Activated CD4-positive, alpha-beta T cell treated with anti-CD3 and anti-CD28 coated beads, Interleukin-2, amount 10 ng/mL, durations not matched to agents 7 days and 5 days (primary cell): ENCODE measurements at regions not wholly inside any gene's neighbourhood (a gene's known extent, or its start where the extent isn't known, plus 50 kb on each side); places are given as distances from the start of the nearest gene placed in this dataset.
A peak's percentile ranks its signal among the peaks of the same experiment; 100 is the strongest.

ENCODE experiments used
- CTCF ChIA-PET: fragments of 350-600 bp; sonication (Branson Sonifier 250); formaldehyde crosslinking; loops from one replicate; lab custom pipeline; 2021; ENCODE audit warnings: antibody characterized with exemption; lab: Charles Lee
- POLR2A ChIA-PET: fragments of 350-600 bp; sonication (Branson Sonifier 250); formaldehyde crosslinking; loops from one replicate; lab custom pipeline; 2021; ENCODE audit warnings: antibody characterized with exemption; lab: Charles Lee
- DNase-seq: peaks from one replicate; pipeline ENCODE4 v3.0.0-alpha.2; 2020
- H3K27ac Mint-ChIP-seq: one replicate; pipeline ENCODE4 v1.8.0; 2021; ENCODE audit warnings: mild to moderate bottlenecking, moderate library complexity, mixed read lengths
- H3K27me3 Mint-ChIP-seq: one replicate; pipeline ENCODE4 v1.8.0; 2021; ENCODE audit warnings: mixed read lengths
- H3K36me3 Mint-ChIP-seq: one replicate; pipeline ENCODE4 v1.8.0; 2021; ENCODE audit warnings: low read depth, mixed read lengths
- H3K4me1 Mint-ChIP-seq: one replicate; pipeline ENCODE4 v1.8.0; 2021; ENCODE audit warnings: mixed read lengths
- H3K4me3 Mint-ChIP-seq: one replicate; pipeline ENCODE4 v1.8.0; 2021; ENCODE audit warnings: mild to moderate bottlenecking, moderate library complexity, mixed read lengths
- H3K9me3 Mint-ChIP-seq: one replicate; pipeline ENCODE4 v1.8.0; 2021; ENCODE audit warnings: mixed read lengths

DNA sequence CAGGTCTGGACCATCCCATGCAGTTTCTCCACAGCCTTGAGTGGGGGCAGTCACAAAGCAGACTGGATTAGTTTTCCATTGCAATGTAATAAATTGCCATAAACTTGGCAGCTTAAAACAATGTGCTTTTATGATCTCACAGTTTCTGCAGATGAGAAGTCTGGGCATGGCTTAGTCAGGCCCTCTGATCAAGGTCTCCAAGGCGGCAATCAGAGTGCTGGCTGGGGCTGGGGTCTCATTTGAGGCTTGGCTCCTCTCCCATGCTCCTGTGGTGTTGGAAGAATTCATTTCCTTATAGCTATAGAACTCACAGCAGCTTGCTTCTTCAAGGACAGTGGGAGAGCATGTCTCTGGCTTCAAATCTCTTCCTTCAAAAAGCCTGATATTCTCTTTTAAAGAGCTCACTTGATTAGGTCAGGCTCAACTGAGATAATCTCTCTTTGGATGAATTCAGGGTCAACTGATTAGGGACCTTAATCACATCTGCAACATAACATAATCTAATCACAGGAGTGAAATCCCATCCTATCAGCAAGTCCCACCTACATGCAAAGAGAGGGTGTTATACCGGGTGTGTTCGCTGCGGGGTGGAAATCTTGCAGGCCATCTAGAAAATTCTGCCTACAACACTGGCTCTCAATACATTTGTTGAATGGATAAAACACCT, 77.4 kb upstream of the SULF2 start:
- ChIA-PET POLR2A (no interaction called here), CTCF (no interaction called here)
- peaks cover 21% of the 10 kb centered on the region for H3K27me3 Mint-ChIP-seq
- no peaks in the 10 kb centered on the region for H3K4me1 Mint-ChIP-seq
- H3K27ac Mint-ChIP-seq = no peak overlapping the region
- H3K36me3 Mint-ChIP-seq = no peaks in the 10 kb centered on the region
- no peak overlapping the region for H3K4me3 Mint-ChIP-seq
- H3K9me3 Mint-ChIP-seq = no peaks in the 10 kb centered on the region
- no peak for DNase-seq

- Mint-ChIP-seq H3K9me3 (no peaks in the 10 kb centered on the region), H3K27ac (no peak overlapping the region), H3K36me3 (no peaks in the 10 kb centered on the region), H3K27me3 (peaks cover 25% of the 10 kb centered on the region), H3K4me1 (no peaks in the 10 kb centered on the region), H3K4me3 (no peak overlapping the region)
- POLR2A ChIA-PET = no interaction called here
- CTCF ChIA-PET = no interaction called here
- DNase-seq = no peak
These were observed 75.8 kb upstream of the SULF2 start for GRCh38 chr20:47861116-47861515.

GRCh38 chr20:47860049-47860830, 75.0 kb upstream of the SULF2 start:
- no peaks in the 10 kb centered on the region for H3K36me3 Mint-ChIP-seq
- no peak overlapping the region for H3K27ac Mint-ChIP-seq
- no peaks in the 10 kb centered on the region for H3K9me3 Mint-ChIP-seq
- ChIA-PET CTCF (no interaction called here), POLR2A (no interaction called here)
- no peak overlapping the region for H3K4me3 Mint-ChIP-seq
- DNase-seq = no peak
- peaks cover 20% of the 10 kb centered on the region for H3K27me3 Mint-ChIP-seq
- no peaks in the 10 kb centered on the region for H3K4me1 Mint-ChIP-seq

GRCh38 chr20:47859278-47859677, 74.0 kb upstream of the SULF2 start:
- no peaks in the 10 kb centered on the region for H3K9me3 Mint-ChIP-seq
- no peak overlapping the region for H3K4me3 Mint-ChIP-seq
- CTCF ChIA-PET = no interaction called here
- POLR2A ChIA-PET = no interaction called here
- no peak overlapping the region for H3K27ac Mint-ChIP-seq
- no peaks in the 10 kb centered on the region for H3K36me3 Mint-ChIP-seq
- peaks cover 17% of the 10 kb centered on the region for H3K27me3 Mint-ChIP-seq
- no peak for DNase-seq
- no peaks in the 10 kb centered on the region for H3K4me1 Mint-ChIP-seq

DNA sequence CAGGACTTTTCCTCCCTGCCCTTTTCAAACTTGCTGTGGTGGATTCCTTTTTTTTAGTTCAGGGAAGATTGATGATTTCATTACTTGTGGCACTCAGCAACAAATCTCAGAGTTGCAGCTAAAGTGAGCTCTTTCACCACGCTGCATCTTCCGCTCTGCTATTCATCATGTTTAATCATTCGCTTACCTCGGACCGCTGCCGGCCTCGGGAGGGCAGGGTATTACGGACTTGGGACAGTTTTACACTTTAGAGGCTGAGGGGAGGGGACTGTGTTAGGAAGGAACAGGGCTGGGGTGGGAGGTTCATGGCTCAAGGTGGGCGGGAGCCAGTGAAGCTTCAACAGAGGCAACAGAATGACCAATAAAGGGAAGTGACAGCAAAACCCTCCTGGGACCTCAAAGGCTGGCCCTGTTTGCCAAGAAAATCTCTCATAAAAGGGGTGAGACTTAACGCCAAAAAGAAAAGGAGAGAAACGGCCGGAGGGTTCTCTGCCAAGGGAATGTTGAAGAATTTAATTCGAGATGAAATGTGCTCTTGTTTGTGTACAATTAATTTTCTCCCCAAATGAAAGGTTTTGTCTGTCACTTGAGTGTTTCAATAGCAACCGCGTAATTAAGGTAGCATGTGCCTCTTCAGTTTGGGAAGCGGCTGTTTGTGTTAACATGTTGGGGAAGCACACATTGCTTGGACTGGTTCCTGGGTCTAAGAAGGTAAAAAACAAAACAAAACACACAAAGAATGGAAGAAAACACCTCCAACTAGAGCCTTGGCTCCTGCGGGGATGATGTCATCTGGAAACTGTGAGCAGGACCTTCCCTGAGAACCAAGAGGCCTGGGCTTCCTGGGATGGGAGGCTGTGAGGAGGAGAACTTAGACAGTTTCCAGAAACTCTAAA, 72.5 kb upstream of the SULF2 start:
- ChIA-PET CTCF (no interaction called here), POLR2A (no interaction called here)
- H3K4me3 Mint-ChIP-seq = no peak overlapping the region
- no peaks in the 10 kb centered on the region for H3K9me3 Mint-ChIP-seq
- peaks cover 7% of the 10 kb centered on the region for H3K27me3 Mint-ChIP-seq
- H3K4me1 Mint-ChIP-seq = no peaks in the 10 kb centered on the region
- DNase-seq = no peak
- no peaks in the 10 kb centered on the region for H3K36me3 Mint-ChIP-seq
- no peak overlapping the region for H3K27ac Mint-ChIP-seq

GRCh38 chr20:47857187-47857568, 71.9 kb upstream of the SULF2 start:
- Mint-ChIP-seq H3K27me3 (peaks cover 5% of the 10 kb centered on the region), H3K4me3 (no peak overlapping the region), H3K36me3 (no peaks in the 10 kb centered on the region), H3K27ac (no peak overlapping the region), H3K4me1 (no peaks in the 10 kb centered on the region), H3K9me3 (no peaks in the 10 kb centered on the region)
- DNase-seq = no peak
- ChIA-PET POLR2A (no interaction called here), CTCF (no interaction called here)

DNA sequence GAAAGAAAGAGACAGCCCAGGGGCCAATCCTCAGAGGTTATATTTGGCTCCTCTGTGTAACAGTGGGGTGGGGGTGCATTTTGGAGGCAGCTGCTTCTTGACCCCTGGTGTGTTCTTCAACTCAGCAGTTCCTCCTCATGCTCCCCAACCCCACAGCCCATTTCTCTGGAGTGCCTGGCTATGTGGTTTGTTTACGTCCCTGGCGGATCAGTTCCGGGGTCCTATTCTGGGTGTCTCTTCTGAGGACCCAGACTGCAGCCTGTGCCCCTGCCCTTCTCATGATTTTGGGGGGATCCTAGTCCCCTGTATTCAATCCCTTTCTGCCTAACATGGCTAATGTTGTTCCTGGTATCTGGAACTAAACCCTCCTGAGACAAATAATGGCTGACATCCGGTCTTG, 70.5 kb upstream of the SULF2 start:
- ChIA-PET POLR2A (no interaction called here), CTCF (interaction anchor here (1.5 kb wide), 1 partner anchor 8 kb away, joined by 3 read pairs; no protein-coding TSS in a partner anchor)
- peaks cover 5% of the 10 kb centered on the region for H3K27me3 Mint-ChIP-seq
- DNase-seq = no peak
- no peaks in the 10 kb centered on the region for H3K4me1 Mint-ChIP-seq
- no peaks in the 10 kb centered on the region for H3K36me3 Mint-ChIP-seq
- no peaks in the 10 kb centered on the region for H3K9me3 Mint-ChIP-seq
- H3K27ac Mint-ChIP-seq = no peak overlapping the region
- H3K4me3 Mint-ChIP-seq = no peak overlapping the region

DNA sequence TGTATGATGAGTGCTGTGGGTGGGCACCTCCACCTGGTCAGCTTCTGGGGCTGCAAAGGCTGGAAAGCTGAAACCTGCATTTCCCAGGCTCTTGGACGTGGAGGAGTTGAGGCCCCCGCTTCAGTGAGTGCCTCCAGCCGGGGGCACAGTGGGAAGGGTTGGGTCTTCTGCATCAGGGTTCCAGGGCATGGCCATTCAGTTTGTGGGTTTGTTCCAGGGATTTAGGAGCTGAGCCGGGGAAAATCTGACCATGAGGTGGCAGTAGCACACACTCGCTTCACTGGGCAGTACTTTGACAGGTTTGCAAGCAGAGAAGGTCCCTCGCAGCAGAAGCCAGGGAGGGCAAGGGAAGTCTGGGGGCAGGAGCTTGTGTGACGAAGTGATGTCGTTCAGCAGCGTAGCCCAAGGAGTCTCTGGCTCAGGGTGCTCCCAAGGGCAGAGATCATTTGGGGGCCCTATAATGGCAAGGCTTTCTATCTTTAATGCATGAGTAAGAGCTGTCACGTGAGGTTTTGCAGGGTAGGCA, 69.5 kb upstream of the SULF2 start:
- POLR2A ChIA-PET = no interaction called here
- CTCF ChIA-PET = interaction anchor here (1.5 kb wide), 1 partner anchor 9 kb away, joined by 3 read pairs; no protein-coding TSS in a partner anchor
- Mint-ChIP-seq H3K27ac (no peak overlapping the region), H3K27me3 (peaks cover 5% of the 10 kb centered on the region), H3K9me3 (no peaks in the 10 kb centered on the region), H3K4me3 (no peak overlapping the region), H3K36me3 (no peaks in the 10 kb centered on the region), H3K4me1 (no peaks in the 10 kb centered on the region)
- no peak for DNase-seq

DNA sequence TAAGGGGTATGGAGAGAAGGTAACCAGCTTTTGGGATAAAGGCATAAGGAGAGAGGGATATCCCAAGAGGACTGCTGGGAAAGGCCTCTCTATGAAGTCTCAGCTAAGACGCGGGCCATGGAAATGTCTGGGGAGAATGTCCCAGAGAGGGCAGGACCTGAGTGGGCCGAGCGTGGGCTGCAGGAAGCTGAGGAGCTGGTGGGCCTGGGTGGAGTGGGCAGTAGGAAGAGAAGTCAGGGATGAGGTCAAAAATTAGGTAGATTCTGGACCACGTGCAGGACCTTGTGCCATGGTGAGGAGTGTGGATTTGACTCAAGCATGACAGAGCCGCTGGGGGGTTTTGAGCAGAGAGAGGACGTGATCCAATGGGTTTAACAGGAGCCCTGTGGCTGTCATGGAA, 66.5 kb upstream of the SULF2 start:
- Mint-ChIP-seq H3K4me3 (no peak overlapping the region), H3K27me3 (no peaks in the 10 kb centered on the region), H3K27ac (no peak overlapping the region), H3K4me1 (no peaks in the 10 kb centered on the region), H3K9me3 (no peaks in the 10 kb centered on the region), H3K36me3 (no peaks in the 10 kb centered on the region)
- CTCF ChIA-PET = no interaction called here
- POLR2A ChIA-PET = no interaction called here
- peak; percentile 2 for DNase-seq

DNA sequence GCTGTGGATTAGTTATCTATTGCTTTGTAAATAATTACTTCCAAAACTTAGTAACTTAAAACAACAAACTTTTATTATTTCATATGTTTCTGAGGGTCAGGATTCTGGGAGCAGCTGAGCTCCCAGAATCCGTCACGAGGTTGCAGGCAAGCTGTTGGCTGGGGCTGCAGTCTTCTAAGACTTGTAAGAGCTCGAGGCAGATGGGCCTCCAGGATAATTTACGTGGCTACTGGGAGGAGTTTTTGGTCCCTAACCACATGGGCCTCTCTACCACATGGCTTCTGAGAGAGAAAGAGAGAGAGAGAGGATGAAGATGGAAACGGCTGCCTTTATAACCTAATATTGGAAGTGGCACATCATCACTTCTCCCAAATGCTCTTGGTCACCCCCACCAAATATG, 64.9 kb upstream of the SULF2 start:
- no peak overlapping the region for H3K27ac Mint-ChIP-seq
- H3K36me3 Mint-ChIP-seq = no peaks in the 10 kb centered on the region

GRCh38 chr20:47849596-47849995, 64.3 kb upstream of the SULF2 start:
- ChIA-PET CTCF (interaction anchor here (2.0 kb wide), 1 partner anchor 46 kb away, joined by 8 read pairs; no protein-coding TSS in a partner anchor), POLR2A (no interaction called here)
- no peaks in the 10 kb centered on the region for H3K9me3 Mint-ChIP-seq

More for the DNA sequence above, 64.9 kb upstream of the SULF2 start:
- Mint-ChIP-seq H3K27me3 (no peaks in the 10 kb centered on the region), H3K4me1 (no peaks in the 10 kb centered on the region), H3K9me3 (no peaks in the 10 kb centered on the region), H3K4me3 (no peak overlapping the region)
- DNase-seq = no peak
- POLR2A ChIA-PET = no interaction called here
- CTCF ChIA-PET = interaction anchor here (0.5 to 2.0 kb wide), 2 partner anchors 45 to 136 kb away, joined by 4 to 8 read pairs; no protein-coding TSS in a partner anchor

DNA sequence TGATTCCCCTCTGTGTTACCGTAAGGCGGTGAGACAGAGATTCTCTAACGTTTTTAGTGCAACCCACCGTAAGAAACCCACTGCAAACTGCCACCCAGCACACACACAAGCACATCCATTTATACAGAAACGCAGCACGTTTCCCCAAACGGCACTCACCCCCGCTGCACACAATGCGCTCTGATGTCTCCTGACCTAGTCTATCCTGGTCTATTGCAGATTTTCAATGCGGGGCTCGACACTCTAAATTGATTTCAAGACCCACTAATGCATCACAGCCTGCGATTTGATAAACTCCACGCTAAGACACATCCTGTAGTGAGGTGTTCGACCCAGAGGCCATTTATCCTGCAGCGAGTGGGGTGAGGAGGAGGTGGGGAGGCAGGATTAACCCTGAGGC, 63.7 kb upstream of the SULF2 start:
- Mint-ChIP-seq H3K4me3 (no peak overlapping the region), H3K27ac (no peak overlapping the region), H3K4me1 (peaks cover 3% of the 10 kb centered on the region), H3K27me3 (no peaks in the 10 kb centered on the region), H3K36me3 (no peaks in the 10 kb centered on the region), H3K9me3 (no peaks in the 10 kb centered on the region)
- CTCF ChIA-PET = interaction anchor here (2.0 kb wide), 1 partner anchor 46 kb away, joined by 8 read pairs; no protein-coding TSS in a partner anchor
- POLR2A ChIA-PET = no interaction called here
- no peak for DNase-seq

More at GRCh38 chr20:47849596-47849995, 64.3 kb upstream of the SULF2 start:
- no peak overlapping the region for H3K4me3 Mint-ChIP-seq
- no peak for DNase-seq
- H3K36me3 Mint-ChIP-seq = no peaks in the 10 kb centered on the region
- no peaks in the 10 kb centered on the region for H3K4me1 Mint-ChIP-seq
- no peak overlapping the region for H3K27ac Mint-ChIP-seq
- no peaks in the 10 kb centered on the region for H3K27me3 Mint-ChIP-seq
